ENCODE measurements at regions not wholly inside any gene's neighbourhood (a gene's known extent, or its start where the extent isn't known, plus 50 kb on each side); places are given as distances from the start of the nearest gene placed in this dataset.
"Not testable (repeated sequence)": the region's sequence is repeated elsewhere in the genome, so short reads cannot be mapped to it uniquely, and the experiment has no call there.

GRCh38 chr3:4906107-4906621 lies 73.1 kb upstream of the BHLHE40 start:
- H3K9me3 Mint-ChIP-seq (ENCODE audit: low read depth), result no peaks in the 10 kb centered on the region
- TF ChIP-seq, protein P1, sequence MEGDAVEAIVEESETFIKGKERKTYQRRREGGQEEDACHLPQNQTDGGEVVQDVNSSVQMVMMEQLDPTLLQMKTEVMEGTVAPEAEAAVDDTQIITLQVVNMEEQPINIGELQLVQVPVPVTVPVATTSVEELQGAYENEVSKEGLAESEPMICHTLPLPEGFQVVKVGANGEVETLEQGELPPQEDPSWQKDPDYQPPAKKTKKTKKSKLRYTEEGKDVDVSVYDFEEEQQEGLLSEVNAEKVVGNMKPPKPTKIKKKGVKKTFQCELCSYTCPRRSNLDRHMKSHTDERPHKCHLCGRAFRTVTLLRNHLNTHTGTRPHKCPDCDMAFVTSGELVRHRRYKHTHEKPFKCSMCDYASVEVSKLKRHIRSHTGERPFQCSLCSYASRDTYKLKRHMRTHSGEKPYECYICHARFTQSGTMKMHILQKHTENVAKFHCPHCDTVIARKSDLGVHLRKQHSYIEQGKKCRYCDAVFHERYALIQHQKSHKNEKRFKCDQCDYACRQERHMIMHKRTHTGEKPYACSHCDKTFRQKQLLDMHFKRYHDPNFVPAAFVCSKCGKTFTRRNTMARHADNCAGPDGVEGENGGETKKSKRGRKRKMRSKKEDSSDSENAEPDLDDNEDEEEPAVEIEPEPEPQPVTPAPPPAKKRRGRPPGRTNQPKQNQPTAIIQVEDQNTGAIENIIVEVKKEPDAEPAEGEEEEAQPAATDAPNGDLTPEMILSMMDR (IDR thresholded peaks at IDR 0.05), result no peak
- no peaks in the 10 kb centered on the region for H3K36me3 Mint-ChIP-seq (ENCODE audit: low read depth)
- no peak for DNase-seq (ENCODE audit: low spot score)
- no peak overlapping the region for H3K4me3 Mint-ChIP-seq (ENCODE audit: unreplicated experiment)
- H3K27me3 Mint-ChIP-seq (ENCODE audit: low read depth), result no peaks in the 10 kb centered on the region
- H3K4me1 Mint-ChIP-seq (ENCODE audit: low read depth), result peaks cover 24% of the 10 kb centered on the region
- H3K27ac Mint-ChIP-seq (ENCODE audit: unreplicated experiment), result no peak overlapping the region

DNA sequence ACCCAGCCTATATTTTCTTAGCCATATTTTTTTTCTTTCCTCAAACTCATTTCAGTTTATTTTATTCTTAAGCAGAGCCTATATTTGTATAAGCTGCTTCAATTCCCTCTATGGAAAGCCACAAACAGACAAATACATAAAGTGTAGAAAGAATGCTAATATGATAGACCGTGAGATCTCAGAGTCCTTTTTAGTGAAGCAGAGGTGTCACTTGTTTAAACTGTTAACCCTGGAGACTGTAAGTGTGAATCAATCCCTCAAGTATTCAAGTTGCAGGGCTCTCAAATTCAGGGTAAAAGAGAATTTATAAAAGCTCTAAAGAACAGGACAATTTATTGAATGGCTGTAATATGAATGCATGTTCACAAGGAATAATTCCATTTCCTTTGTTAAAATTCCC lies 72.2 kb upstream of the BHLHE40 start:
- Mint-ChIP-seq H3K27ac (ENCODE audit: unreplicated experiment) (no peak overlapping the region), H3K27me3 (ENCODE audit: low read depth) (no peaks in the 10 kb centered on the region), H3K4me1 (ENCODE audit: low read depth) (peaks cover 24% of the 10 kb centered on the region), H3K4me3 (ENCODE audit: unreplicated experiment) (no peak overlapping the region), H3K36me3 (ENCODE audit: low read depth) (no peaks in the 10 kb centered on the region), H3K9me3 (ENCODE audit: low read depth) (no peaks in the 10 kb centered on the region)
- DNase-seq (ENCODE audit: low spot score), result no peak
- TF ChIP-seq, protein P1 (IDR thresholded peaks at IDR 0.05), result no peak

- no peak overlapping the region for H3K4me3 Mint-ChIP-seq (ENCODE audit: unreplicated experiment)
- TF ChIP-seq, protein P1 (IDR thresholded peaks at IDR 0.05), result no peak
- H3K36me3 Mint-ChIP-seq (ENCODE audit: low read depth), result no peaks in the 10 kb centered on the region
- no peaks in the 10 kb centered on the region for H3K27me3 Mint-ChIP-seq (ENCODE audit: low read depth)
- H3K27ac Mint-ChIP-seq (ENCODE audit: unreplicated experiment), result no peak overlapping the region
- H3K9me3 Mint-ChIP-seq (ENCODE audit: low read depth), result no peaks in the 10 kb centered on the region
- no peak for DNase-seq (ENCODE audit: low spot score)
- peaks cover 24% of the 10 kb centered on the region for H3K4me1 Mint-ChIP-seq (ENCODE audit: low read depth)
Observed at GRCh38 chr3:4907643-4908432, 71.4 kb upstream of the BHLHE40 start.

- TF ChIP-seq, protein P1 (IDR thresholded peaks at IDR 0.05), result no peak
- Mint-ChIP-seq H3K4me3 (ENCODE audit: unreplicated experiment) (no peak overlapping the region), H3K36me3 (ENCODE audit: low read depth) (no peaks in the 10 kb centered on the region), H3K27me3 (ENCODE audit: low read depth) (no peaks in the 10 kb centered on the region), H3K27ac (ENCODE audit: unreplicated experiment) (no peak overlapping the region), H3K4me1 (ENCODE audit: low read depth) (peaks cover 24% of the 10 kb centered on the region), H3K9me3 (ENCODE audit: low read depth) (peaks cover 2% of the 10 kb centered on the region)
- no peak for DNase-seq (ENCODE audit: low spot score)
Observed at GRCh38 chr3:4908433-4909156, 70.6 kb upstream of the BHLHE40 start.

GRCh38 chr3:4914464-4914863 lies 64.8 kb upstream of the BHLHE40 start:
- Mint-ChIP-seq H3K4me3 (ENCODE audit: unreplicated experiment) (no peak overlapping the region), H3K27me3 (ENCODE audit: low read depth) (no peaks in the 10 kb centered on the region), H3K4me1 (ENCODE audit: low read depth) (no peaks in the 10 kb centered on the region), H3K27ac (ENCODE audit: unreplicated experiment) (no peak overlapping the region), H3K36me3 (ENCODE audit: low read depth) (no peaks in the 10 kb centered on the region), H3K9me3 (ENCODE audit: low read depth) (peaks cover 6% of the 10 kb centered on the region)
- TF ChIP-seq, protein P1 (IDR thresholded peaks at IDR 0.05), result no peak
- no peak for DNase-seq (ENCODE audit: low spot score)

DNA sequence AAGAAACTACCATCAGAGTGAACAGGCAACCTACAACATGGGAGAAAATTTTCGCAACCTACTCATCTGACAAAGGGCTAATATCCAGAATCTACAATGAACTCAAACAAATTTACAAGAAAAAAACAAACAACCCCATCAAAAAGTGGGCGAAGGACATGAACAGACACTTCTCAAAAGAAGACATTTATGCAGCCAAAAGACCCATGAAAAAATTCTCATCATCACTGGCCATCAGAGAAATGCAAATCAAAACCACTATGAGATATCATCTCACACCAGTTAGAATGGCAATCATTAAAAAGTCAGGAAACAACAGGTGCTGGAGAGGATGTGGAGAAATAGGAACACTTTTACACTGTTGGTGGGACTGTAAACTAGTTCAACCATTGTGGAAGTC lies 57.6 kb upstream of the BHLHE40 start:
- H3K36me3 Mint-ChIP-seq (ENCODE audit: low read depth); DNase-seq (ENCODE audit: low spot score); H3K27ac Mint-ChIP-seq (ENCODE audit: unreplicated experiment); H3K9me3 Mint-ChIP-seq (ENCODE audit: low read depth); H3K4me3 Mint-ChIP-seq (ENCODE audit: unreplicated experiment); H3K4me1 Mint-ChIP-seq (ENCODE audit: low read depth); H3K27me3 Mint-ChIP-seq (ENCODE audit: low read depth): not testable (repeated sequence)
